Ascending aorta (tissue), 2 donors: ENCODE measurements at regions not wholly inside any gene's neighbourhood (a gene's known extent, or its start where the extent isn't known, plus 50 kb on each side); places are given as distances from the start of the nearest gene placed in this dataset.

Experiments
- DNase-seq, 2 donors: peaks; one replicate each; pipeline ENCODE4 v3.0.0-alpha.2; 2019; ENCODE audit warnings: low spot score in 2 of 2
- H3K27ac ChIP-seq, 2 donors: fragments of 200-600 bp; sonication (generic); one replicate each; pipeline ENCODE4 v1.5.1; 2016 to 2017; ENCODE audit warnings: mild to moderate bottlenecking in 1 of 2
- H3K27me3 ChIP-seq: fragments of 200-600 bp; sonication (generic); one replicate; pipeline ENCODE4 v1.5.1; 2017
- H3K36me3 ChIP-seq, 2 donors: fragments of 200-600 bp; sonication (generic); one replicate each; pipeline ENCODE4 v1.5.1; 2016
- H3K4me1 ChIP-seq, 2 donors: fragments of 200-600 bp; sonication (generic); one replicate each; pipeline ENCODE4 v1.5.1; 2016 to 2017; ENCODE audit warnings: mild to moderate bottlenecking in 1 of 2
- H3K4me3 ChIP-seq, 2 donors: fragments of 200-600 bp; sonication (generic); one replicate each; pipeline ENCODE4 v1.5.1; 2016 to 2017; ENCODE audit warnings: mild to moderate bottlenecking in 1 of 2
- H3K9me3 ChIP-seq, 2 donors: fragments of 200-600 bp; sonication (generic); one replicate each; pipeline ENCODE4 v1.5.1; 2016
- intact Hi-C: fragments of 100-400 bp; cut with DNase I; formaldehyde crosslinking; loops from one replicate; pipeline ENCODE4 v1.15.1; 2023
- TF ChIP-seq, protein P1 (sequence below), 3 experiments: fragments of 200-600 bp in 2 of 3; fragments of 450-650 bp in 1 of 3; sonication (generic) in 2 of 3; IDR thresholded peaks; one replicate each; pipeline ENCODE4 v1.5.1; 2016 to 2019; ENCODE audit warnings: antibody characterized with exemption in 3 of 3, mild to moderate bottlenecking in 1 of 3, moderate library complexity in 1 of 3

DNA sequence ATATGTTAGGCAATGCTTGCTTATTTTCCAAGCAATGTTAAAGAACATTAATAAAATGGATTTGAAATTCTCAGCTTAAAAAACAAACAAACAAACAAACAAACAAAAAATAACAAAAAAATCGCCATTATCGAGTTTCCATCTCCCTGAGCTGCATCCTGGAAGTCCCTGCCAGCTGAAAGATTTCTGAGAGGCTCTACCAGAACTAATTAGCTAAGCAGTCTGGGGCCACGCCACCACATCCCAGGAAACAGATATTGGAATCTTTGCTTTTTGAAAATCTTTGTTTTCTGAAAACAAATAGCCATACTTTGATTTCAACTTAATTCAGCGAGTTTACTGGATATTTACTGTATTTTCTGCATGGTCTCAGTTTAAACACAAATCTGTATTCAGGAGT lies 143.6 kb downstream of the LSMEM1 start:
- Histone ChIP-seq H3K4me1 (no peaks in the 10 kb centered on the region), H3K4me3 (no peak overlapping the region), H3K9me3 (no peaks in the 10 kb centered on the region), H3K36me3 (no peaks in the 10 kb centered on the region), H3K27me3 (no peaks in the 10 kb centered on the region), H3K27ac (no peak overlapping the region)
- DNase-seq, result no peak
- TF ChIP-seq, protein P1, sequence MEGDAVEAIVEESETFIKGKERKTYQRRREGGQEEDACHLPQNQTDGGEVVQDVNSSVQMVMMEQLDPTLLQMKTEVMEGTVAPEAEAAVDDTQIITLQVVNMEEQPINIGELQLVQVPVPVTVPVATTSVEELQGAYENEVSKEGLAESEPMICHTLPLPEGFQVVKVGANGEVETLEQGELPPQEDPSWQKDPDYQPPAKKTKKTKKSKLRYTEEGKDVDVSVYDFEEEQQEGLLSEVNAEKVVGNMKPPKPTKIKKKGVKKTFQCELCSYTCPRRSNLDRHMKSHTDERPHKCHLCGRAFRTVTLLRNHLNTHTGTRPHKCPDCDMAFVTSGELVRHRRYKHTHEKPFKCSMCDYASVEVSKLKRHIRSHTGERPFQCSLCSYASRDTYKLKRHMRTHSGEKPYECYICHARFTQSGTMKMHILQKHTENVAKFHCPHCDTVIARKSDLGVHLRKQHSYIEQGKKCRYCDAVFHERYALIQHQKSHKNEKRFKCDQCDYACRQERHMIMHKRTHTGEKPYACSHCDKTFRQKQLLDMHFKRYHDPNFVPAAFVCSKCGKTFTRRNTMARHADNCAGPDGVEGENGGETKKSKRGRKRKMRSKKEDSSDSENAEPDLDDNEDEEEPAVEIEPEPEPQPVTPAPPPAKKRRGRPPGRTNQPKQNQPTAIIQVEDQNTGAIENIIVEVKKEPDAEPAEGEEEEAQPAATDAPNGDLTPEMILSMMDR (IDR thresholded peaks at IDR 0.05), result no peak
- intact Hi-C loops, result no loop called here

DNA sequence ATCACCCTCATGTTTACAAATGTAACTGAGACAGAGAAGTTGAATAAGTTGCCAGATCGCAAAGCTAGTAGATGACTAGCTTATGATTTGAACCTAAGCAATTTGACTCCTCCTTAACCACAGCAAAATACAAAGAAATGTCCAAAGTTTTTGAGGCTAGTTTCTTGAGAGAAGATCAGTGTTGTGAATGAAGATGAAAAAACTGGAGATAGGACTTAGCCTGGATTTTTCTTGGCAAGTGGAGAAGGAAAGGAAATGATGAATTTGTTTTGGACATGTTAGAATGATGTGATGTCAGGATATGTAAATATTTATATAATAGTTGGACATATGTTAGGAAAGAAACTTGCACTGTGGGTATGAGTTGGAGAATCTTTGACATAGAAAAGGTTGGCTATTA lies 149.8 kb downstream of the LSMEM1 start:
- intact Hi-C loops, result no loop called here

DNA sequence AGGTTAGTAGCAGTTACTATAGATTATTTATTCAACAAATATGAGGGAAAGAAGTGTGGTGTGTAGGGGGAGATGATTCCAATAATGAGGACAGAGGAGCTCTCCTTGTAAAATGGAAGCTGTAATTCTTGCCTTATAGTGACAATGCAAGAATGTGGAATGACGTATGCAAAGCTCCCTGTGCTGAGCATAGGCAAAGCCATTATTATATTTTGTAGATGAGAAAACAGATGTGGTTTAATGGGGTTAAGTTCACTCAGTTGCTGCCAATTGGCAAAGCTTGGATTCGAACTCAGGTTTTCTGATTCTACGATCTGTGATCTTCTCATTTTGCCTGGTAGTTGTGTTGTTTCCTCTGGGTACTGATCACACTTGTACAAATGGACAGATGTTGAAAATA lies 153.3 kb downstream of the LSMEM1 start:
- no peak for DNase-seq
- intact Hi-C loops, result no loop called here
- TF ChIP-seq, protein P1 (IDR thresholded peaks at IDR 0.05), result no peak

More for the DNA sequence above, 149.8 kb downstream of the LSMEM1 start:
- no peak for DNase-seq
- no peaks in the 10 kb centered on the region for H3K27me3 ChIP-seq
- H3K4me3 ChIP-seq, result no peak overlapping the region
- H3K27ac ChIP-seq, result no peak overlapping the region
- no peaks in the 10 kb centered on the region for H3K9me3 ChIP-seq
- no peaks in the 10 kb centered on the region for H3K4me1 ChIP-seq
- H3K36me3 ChIP-seq, result no peaks in the 10 kb centered on the region
- TF ChIP-seq, protein P1 (IDR thresholded peaks at IDR 0.05), result no peak

DNA sequence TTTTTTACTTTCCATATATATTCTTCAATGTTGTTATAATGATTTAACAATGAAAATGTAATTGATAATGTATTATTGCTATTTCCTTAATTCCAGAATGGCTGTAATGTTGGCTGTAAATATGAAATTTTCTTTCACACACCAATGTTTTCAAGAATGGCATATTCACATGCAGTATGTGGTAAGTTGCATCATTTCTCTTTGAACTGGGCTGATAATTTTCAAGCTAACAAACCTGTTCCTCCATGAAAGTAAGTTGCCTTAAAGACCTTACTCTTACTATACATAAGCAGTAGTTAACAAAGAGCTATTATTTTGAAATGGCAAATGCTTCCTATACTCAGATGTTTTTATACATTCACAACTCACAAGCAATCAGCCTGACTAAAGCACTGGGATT lies 154.5 kb downstream of the TMEM168 start:
- Histone ChIP-seq H3K4me3 (no peak overlapping the region), H3K27me3 (no peaks in the 10 kb centered on the region), H3K9me3 (no peaks in the 10 kb centered on the region), H3K36me3 (no peaks in the 10 kb centered on the region), H3K27ac (no peak overlapping the region), H3K4me1 (no peaks in the 10 kb centered on the region)
- no peak for DNase-seq
- intact Hi-C loops, result no loop called here
- TF ChIP-seq, protein P1 (IDR thresholded peaks at IDR 0.05), result no peak

More for the DNA sequence above, 153.3 kb downstream of the LSMEM1 start:
- Histone ChIP-seq H3K36me3 (no peaks in the 10 kb centered on the region), H3K4me1 (no peaks in the 10 kb centered on the region), H3K27ac (no peak overlapping the region), H3K27me3 (no peaks in the 10 kb centered on the region), H3K9me3 (no peaks in the 10 kb centered on the region), H3K4me3 (no peak overlapping the region)

DNA sequence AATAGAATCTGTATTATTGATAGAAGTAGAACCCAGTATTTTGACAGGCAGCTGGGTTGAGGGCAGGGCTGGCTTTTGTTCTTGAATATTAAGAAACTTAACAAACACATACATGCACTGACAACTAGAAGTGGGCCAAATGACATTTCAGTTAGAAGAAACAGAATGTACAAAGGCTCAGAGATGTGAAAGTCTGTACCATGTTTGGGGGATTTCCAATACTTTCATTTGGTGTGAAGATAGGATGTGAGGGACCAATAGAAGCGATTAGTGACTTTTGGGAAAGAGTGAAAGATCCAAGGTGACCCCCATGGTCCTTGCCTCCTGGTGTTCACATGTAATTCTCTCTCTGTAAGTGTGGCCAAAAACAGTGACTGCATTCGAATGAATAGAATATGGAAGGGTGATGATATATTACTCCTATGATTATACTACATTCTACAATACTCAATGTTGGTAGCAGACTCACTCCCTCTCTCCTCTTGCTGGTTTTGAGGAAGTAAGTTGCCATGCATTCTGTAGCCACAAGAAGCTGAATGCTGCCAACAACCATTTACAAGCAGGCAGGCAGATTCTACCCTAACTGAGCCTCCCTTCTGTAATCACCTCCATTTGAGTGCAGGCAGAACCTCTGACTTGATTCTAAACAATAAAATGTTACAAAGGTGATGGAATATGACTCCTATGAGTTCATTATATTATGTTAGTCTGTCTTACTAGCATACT lies 151.4 kb downstream of the TMEM168 start:
- H3K9me3 ChIP-seq, result peaks cover 0 to 4% of the 10 kb centered on the region in 2 donors
- DNase-seq, result no peak
- TF ChIP-seq, protein P1 (IDR thresholded peaks at IDR 0.05), result no peak
- H3K27ac ChIP-seq, result no peak overlapping the region
- intact Hi-C loops, result no loop called here
- H3K4me3 ChIP-seq, result no peak overlapping the region
- no peaks in the 10 kb centered on the region for H3K36me3 ChIP-seq
- no peaks in the 10 kb centered on the region for H3K4me1 ChIP-seq
- no peaks in the 10 kb centered on the region for H3K27me3 ChIP-seq
